IPS-NIHi11 (cell line): ENCODE measurements at regions not wholly inside any gene's neighbourhood (a gene's known extent, or its start where the extent isn't known, plus 50 kb on each side); places are given as distances from the start of the nearest gene placed in this dataset.
"Not testable (repeated sequence)": the region's sequence is repeated elsewhere in the genome, so short reads cannot be mapped to it uniquely, and the experiment has no call there.

Source experiments
- DNase-seq: peaks from one replicate; pipeline ENCODE4 v3.0.0; 2012; ENCODE audit warnings: mixed read lengths, low spot score

DNA sequence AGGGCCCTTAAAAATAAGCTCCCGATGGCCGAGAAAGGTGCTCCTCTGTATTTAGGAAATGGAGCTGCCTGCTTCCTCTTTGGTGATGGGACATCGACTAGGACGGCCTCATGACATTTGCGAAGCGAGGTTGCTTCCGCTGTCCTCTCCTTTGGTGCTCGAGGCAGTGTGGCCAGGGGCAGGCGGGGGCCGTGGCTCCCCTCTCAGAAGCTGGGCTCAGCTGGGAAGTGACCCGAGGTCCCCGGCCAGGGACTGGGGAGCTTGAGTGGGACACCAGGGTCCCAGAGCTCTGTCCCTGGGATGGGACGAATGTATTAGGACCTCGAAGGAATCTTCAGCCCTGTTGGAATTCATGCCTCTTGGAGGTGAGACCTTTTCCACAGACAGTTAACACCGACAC, 151.1 kb downstream of the CTTN start:
- DNase-seq, result no peak

DNA sequence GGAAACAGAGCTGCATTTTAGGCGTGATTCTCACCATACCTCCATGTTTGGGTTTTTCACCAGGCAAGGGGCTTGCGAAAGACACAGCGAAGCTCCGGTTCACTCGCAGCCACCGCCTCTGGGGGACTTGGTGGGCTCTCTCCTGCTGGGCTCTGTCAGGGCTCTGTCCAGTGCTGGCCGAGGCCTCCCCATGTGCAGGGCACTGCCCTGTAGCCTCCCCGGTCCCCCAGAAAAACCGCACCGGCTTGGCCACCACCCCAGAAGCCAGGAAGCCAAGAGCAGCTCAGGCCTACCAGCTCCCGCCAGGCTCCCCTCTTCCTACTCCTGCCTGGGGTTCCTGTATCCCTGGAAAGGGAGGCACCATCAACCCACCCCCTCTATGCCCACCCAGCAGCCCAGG, 151.5 kb downstream of the CTTN start:
- DNase-seq, result no peak

GRCh38 chr11:70550456-70551195, 152.3 kb downstream of the CTTN start:
- no peak for DNase-seq

- no peak for DNase-seq
Observed at GRCh38 chr11:70551351-70552166, 153.2 kb downstream of the CTTN start.

- no peak for DNase-seq
Observed at GRCh38 chr11:70552167-70553150, 154.1 kb downstream of the CTTN start.

DNA sequence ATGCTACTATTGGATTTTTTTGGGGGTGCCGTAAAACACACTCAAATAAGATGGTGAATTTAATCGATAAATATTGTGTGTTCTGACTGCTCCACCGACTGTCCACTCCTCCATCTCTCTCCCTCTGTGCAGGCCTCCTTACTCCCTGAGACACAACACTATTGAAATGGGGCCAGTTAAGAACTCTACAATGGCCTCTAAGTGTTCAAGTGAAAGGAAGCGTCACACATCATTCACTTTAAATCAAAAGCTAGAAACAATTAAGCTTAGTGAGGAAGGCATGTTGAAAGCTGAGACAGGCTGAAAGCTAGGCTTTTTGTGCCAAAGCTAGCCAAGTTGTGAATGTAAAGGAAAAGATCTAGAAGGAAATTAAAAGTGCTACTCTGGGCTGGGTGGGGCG, 156.7 kb downstream of the CTTN start:
- DNase-seq, result no peak

DNA sequence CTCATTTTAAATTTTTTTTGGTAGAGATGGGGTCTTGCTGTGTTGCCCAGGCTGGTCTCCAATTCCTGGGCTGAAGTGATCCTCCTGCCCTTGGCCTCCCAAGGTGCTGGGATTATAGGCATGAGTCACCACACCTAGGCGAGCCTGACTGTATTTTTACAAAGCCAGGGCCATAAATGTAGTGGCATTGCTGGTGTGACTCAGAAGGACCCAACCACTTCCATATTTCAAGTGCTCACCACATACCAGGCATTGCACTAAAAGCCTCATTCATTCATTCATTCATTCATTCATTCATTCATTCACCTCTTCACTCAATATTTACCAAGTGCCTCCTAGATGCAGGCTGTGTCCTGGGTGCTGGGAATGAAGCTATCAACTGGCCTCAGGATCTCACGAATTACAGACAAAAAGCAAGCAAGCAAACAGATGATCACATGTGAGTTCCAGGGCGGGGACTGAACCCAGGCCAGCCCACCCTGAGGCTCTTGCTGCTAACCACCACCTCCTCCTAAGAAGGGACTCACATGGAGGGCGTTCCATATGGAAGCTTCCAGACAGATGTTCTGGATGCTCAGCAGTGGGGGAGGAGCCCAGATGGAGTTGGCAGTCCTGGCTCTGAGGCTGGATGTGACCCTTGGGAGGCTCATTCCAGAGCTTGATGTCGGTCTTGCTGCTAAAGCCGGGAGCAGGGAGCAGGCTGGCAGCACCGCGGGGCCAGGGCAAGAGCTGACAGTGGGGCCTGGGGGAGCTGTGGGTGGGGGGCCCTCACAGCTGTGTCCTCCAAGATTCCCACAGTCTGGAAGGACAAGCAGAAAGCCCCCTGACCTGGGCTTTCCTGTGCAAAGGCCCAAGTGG, 158.8 kb downstream of the CTTN start:
- no peak for DNase-seq

DNA sequence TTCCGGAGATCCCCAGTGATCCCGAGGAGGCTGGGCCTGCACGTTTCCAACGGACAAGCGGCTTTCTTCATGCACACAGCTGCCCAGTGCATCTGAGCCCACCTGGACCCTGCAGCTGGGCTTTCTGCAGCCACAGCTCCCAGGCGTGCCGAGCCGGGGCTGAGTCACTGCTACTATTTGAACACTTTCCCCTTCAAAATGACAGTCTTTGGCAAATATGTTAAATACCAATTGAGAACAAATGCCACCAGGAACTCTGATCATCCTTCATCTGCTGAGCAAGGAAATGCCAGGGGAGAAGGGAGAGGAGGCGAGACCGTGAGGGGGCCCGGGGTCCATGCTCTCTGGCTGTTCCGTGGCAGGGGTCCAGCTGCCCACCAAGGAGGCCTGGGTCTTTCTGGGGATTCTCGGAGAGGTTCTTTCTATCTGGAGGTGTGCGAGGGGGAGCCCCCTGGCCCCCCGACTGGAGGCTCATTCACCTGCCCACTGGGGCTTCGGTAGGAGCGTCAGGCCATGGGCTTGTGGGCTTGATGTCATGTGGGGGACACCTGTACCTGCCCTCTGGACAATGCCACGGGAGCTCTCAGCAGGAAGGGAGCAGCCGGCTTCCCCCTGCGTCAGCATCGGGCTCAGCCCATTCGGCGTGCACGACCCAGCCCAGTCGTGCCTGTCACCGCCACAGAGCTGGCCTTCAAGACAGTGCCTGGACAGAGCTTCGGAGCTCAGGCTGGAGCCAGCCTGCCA, 159.6 kb downstream of the CTTN start:
- DNase-seq, result no peak

- no peak for DNase-seq
Observed at GRCh38 chr11:70558681-70559080, 160.4 kb downstream of the CTTN start.

GRCh38 chr11:70559516-70559915, 161.2 kb downstream of the CTTN start:
- no peak for DNase-seq

DNA sequence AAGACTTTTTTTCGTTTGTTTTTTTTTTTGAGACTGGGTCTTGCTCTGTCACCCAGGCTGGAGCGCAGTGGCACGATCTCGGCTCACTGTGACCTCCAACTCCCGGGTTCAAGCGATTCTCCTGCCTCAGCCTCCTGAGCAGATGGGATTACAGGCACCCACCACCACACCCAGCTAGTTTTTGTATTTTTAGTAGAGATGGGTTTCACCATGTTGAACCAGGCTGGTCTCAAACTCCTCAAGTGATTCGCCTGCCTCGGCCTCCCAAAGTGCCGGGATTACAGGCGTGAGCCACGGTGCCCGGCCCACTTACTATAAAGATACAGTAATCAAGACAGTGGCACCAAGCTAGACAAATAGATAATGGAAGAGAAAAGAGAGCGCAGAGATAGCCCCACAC, 162.3 kb downstream of the CTTN start:
- not testable (repeated sequence) for DNase-seq

GRCh38 chr11:70566768-70567530, 168.6 kb downstream of the CTTN start:
- DNase-seq, result no peak

- no peak for DNase-seq
Observed at GRCh38 chr11:70567680-70568034, 169.3 kb downstream of the CTTN start.

DNA sequence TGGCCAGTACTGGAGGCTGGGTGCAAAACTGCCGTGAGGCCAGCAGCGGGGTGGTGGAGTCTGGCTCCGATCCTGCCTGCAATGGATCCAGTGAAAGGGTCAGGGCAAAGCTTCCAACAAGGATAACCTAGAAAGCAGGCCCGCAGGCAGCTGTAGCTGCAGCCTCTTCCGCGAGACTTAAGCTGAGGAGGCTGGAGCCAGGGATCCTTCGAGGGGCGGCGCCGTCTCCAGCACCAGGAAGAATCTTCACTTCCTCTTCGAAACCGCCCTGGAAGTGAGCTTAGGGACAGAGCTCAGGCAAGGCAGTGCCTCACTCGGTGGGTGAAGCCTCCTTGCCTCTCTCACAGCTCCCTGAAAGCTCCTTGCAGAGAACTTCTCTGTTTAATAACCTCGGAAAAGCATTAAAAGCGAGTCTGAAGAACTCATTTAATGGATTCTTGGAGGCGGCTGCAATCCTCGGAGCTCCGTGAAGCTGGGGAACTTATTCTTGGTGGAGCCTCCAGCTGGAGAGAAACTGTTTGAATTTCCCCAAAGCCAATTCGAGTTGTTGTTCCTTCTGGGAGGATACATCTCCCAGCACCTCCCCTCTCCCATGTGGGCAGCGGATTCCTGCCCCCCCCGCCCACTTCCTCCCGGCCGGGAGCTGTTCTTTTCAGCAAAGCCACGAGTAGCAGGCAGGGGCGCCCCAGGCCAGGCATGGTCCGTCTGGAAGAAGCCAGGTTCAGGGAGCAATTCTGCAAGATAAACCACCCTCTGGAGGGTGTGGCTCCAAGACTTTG, 169.9 kb downstream of the CTTN start:
- peak; percentile 93 for DNase-seq

DNA sequence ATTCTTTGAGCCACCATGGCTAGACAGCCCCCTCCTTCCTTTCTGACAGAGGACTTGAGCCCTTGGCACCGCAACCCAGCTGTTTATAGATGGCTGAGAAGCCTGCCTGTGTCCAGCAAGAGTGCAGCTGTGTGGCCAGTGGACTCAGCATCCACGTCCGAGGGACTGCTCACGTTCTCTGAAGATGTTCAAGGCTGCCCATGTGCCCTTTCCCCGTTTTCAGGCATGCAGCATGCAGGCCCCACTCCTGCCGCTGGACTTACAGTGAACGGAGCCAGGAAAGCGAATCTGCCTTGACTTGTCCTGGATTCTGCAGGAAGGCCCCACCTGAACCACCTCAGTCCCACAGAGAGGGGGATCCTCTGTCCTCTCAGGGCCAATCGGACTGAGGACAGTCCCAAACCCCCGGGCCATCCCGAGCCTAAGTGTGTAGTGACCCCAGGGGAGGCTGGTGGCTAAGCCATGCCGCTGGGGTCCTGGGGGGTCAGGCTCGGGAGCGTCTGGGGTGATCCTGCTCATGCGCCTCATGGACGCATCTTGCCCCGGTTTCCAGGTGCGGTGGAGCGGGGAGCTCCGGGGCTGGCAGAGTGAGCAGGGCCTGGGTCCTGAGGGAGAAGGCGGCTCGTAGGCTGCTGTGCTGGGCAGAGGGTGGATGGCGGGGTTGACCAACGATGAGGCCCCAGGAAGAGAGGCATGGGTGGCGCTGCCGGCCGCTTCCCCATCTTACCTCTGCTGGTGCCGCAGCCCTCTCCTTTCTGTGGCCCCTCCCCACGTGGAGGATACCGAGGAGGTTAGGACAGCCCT, 170.7 kb downstream of the CTTN start:
- DNase-seq, result no peak

- DNase-seq, result no peak
Observed at GRCh38 chr11:70569618-70569890, 171.2 kb downstream of the CTTN start.

DNA sequence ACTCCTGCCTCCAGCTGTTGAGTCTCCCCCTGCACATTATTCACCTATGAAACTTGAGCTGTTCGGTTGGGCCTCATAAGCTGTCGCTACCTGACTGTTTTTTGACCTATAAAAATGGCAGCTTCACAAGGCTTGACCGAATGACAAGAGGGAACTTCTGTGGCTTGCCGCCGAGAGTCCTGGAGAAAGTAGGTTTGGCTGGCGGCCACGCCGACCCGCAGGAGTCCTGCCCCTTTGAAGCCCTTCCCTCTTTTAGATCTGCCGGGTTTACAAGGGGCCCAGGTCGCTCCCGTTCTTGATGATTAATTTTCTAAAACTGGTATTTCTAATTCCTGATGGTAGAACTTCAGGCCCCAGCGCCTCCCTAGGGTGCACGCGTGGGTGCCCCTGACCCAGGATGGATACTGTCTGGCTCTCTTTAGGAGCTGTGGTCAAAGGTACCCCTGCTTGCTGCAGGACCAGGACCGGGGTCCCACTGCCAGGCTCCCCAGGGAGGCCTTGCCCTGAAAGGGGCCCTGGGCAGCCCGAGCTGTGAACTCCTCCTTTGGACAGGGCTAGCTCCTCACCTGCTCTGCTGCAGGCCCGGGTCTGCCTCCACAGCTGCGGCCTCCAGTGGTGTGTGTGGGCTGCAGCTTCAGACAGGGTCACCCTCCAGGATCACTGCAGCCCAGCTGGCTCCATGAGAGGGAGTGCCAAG, 171.8 kb downstream of the CTTN start:
- no peak for DNase-seq
